Renal pelvis (tissue), 1 donor: ENCODE measurements at regions not wholly inside any gene's neighbourhood (a gene's known extent, or its start where the extent isn't known, plus 50 kb on each side); places are given as distances from the start of the nearest gene placed in this dataset.

Experiments used
- DNase-seq: peaks from one replicate; pipeline ENCODE4 v3.0.0-alpha.2; 2013

DNA sequence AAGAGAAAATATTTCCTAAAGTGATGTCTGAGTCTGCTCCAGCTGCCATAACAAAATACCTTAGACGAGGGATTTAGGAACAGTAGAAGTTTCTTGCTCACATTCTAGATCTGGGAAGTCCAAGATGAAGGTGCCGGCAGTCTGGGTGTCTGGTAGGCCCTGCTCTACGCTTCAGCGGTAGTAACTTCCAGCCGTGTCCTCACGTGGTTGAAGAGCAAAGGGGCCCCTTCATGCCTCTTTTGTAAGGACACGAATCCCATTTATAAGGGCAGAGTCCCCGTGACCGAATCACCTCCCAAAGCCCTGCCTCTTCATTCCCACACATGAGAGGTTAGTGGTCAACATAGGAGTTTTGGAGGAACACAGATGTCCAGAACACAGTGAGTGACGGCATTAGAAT lies 52.2 kb upstream of the INPP5A start:
- DNase-seq, result no peak

- no peak for DNase-seq
These were observed 51.0 kb upstream of the INPP5A start for GRCh38 chr10:132486539-132487121.

- DNase-seq, result no peak
These were observed 50.1 kb upstream of the INPP5A start for GRCh38 chr10:132487241-132488135.
